Fibroblast of lung (primary cell): ENCODE measurements at regions not wholly inside any gene's neighbourhood (a gene's known extent, or its start where the extent isn't known, plus 50 kb on each side); places are given as distances from the start of the nearest gene placed in this dataset.

Experiments
- DNase-seq, 2 donors: peaks; one replicate each; pipeline versions ENCODE4 v3.0.0 to v3.0.0-alpha.2; 2010; ENCODE audit warnings: low read depth in 2 of 2
- H2AFZ ChIP-seq: 2 replicates; pipeline ENCODE4 v1.5.1; 2012; ENCODE audit warnings: low read length, control low read depth, inconsistent platforms
- H3K27ac ChIP-seq: 2 replicates; pipeline ENCODE4 v1.5.1; 2011; ENCODE audit warnings: low read length, control low read depth; ENCODE audit not compliant: insufficient read depth
- H3K27me3 ChIP-seq: 2 replicates; pipeline ENCODE4 v1.5.1; 2011; ENCODE audit warnings: mild to moderate bottlenecking, low read length; ENCODE audit not compliant: control insufficient read depth, insufficient read depth
- H3K36me3 ChIP-seq: 2 replicates; pipeline ENCODE4 v1.5.1; 2011; ENCODE audit warnings: low read length; ENCODE audit not compliant: control insufficient read depth, insufficient read depth
- H3K4me1 ChIP-seq: 2 replicates; pipeline ENCODE4 v1.5.1; 2011; ENCODE audit warnings: low read length; ENCODE audit not compliant: control insufficient read depth, insufficient read depth; ENCODE audit errors: extremely low read depth
- H3K4me2 ChIP-seq: 2 replicates; pipeline ENCODE4 v1.5.1; 2011; ENCODE audit warnings: low read length, control low read depth; ENCODE audit not compliant: insufficient read depth; ENCODE audit errors: extremely low read depth
- H3K4me3 ChIP-seq, 4 experiments: fragments of 200-600 bp in 1 of 4; sonication (generic) in 1 of 4; replicated peaks in 1 of 4; 2 replicates each; pipeline ENCODE4 v1.5.1; 2011 to 2016; ENCODE audit warnings: low read length in 4 of 4, low read depth in 3 of 4, mild to moderate bottlenecking in 3 of 4, control low read depth in 2 of 4, inconsistent platforms in 1 of 4, mixed read lengths in 1 of 4; ENCODE audit not compliant: insufficient read depth in 1 of 4; ENCODE audit errors: control extremely low read depth in 1 of 4
- H3K79me2 ChIP-seq: 2 replicates; pipeline ENCODE4 v1.5.1; 2012; ENCODE audit warnings: mild to moderate bottlenecking, low read length, inconsistent platforms; ENCODE audit not compliant: control insufficient read depth, insufficient read depth
- H3K9ac ChIP-seq: 2 replicates; pipeline ENCODE4 v1.5.1; 2011; ENCODE audit warnings: mild to moderate bottlenecking, low read length, control low read depth; ENCODE audit not compliant: insufficient read depth
- H3K9me3 ChIP-seq: 2 replicates; pipeline ENCODE4 v1.5.1; 2012; ENCODE audit warnings: low read depth, low read length; ENCODE audit not compliant: control insufficient read depth, insufficient read depth
- H4K20me1 ChIP-seq: 2 replicates; pipeline ENCODE4 v1.5.1; 2011; ENCODE audit warnings: low read length; ENCODE audit not compliant: control insufficient read depth, insufficient read depth; ENCODE audit errors: extremely low read depth
- EZH2 ChIP-seq: IDR thresholded peaks from 2 replicates; pipeline ENCODE4 v1.5.1; 2012; ENCODE audit warnings: low read length, control low read depth, mild to moderate bottlenecking; ENCODE audit errors: missing control alignments
- TF ChIP-seq, protein P1 (sequence below), 2 donors: IDR thresholded peaks in 1 of 2; conservative IDR thresholded peaks in 1 of 2; 1 replicate in 1 of 2; 2 replicates in 1 of 2; pipeline ENCODE4 v1.5.1; 2011 to 2012; ENCODE audit warnings: low read length in 2 of 2, control low read depth in 1 of 2, inconsistent platforms in 1 of 2, low read depth in 1 of 2, mild to moderate bottlenecking in 1 of 2

DNA sequence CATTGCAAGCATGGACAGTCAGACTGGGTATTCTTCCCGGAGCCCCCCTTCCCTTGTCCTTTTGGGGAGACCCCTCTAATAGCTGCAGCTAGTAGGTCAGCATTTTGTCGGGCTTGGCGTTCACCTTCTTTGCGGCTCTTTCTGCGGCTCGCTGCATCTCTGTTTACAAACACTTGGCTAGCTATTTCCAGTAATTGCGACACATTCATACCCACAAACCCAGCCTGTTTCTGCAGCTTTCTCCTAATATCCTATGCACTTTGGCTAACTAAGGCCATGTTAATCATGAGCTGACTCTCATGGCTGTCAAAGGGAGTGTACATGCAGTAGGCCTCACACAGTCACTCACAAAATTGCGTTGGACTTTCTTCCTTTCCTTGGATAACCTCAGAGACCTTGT is 716.4 kb downstream of the AMY1C start:
- DNase-seq: no peak
- Histone ChIP-seq H3K27ac (no peak overlapping the region), H3K9me3 (no peaks in the 10 kb centered on the region), H2AFZ (no peak overlapping the region), H3K4me1 (no peaks in the 10 kb centered on the region), H3K27me3 (no peaks in the 10 kb centered on the region), H4K20me1 (no peaks in the 10 kb centered on the region), H3K4me2 (no peak overlapping the region), H3K4me3 (no peak overlapping the region), H3K79me2 (no peaks in the 10 kb centered on the region), H3K36me3 (no peaks in the 10 kb centered on the region), H3K9ac (no peak overlapping the region)
- TF ChIP-seq, protein P1, sequence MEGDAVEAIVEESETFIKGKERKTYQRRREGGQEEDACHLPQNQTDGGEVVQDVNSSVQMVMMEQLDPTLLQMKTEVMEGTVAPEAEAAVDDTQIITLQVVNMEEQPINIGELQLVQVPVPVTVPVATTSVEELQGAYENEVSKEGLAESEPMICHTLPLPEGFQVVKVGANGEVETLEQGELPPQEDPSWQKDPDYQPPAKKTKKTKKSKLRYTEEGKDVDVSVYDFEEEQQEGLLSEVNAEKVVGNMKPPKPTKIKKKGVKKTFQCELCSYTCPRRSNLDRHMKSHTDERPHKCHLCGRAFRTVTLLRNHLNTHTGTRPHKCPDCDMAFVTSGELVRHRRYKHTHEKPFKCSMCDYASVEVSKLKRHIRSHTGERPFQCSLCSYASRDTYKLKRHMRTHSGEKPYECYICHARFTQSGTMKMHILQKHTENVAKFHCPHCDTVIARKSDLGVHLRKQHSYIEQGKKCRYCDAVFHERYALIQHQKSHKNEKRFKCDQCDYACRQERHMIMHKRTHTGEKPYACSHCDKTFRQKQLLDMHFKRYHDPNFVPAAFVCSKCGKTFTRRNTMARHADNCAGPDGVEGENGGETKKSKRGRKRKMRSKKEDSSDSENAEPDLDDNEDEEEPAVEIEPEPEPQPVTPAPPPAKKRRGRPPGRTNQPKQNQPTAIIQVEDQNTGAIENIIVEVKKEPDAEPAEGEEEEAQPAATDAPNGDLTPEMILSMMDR (conservative IDR thresholded peaks at IDR 0.05 in 1 of 2, IDR thresholded peaks at IDR 0.05 in 1 of 2; ENCODE audit: low read depth in 1 of 2, low read length in 2 of 2): no peak
- no peak for TF ChIP-seq EZH2

DNA sequence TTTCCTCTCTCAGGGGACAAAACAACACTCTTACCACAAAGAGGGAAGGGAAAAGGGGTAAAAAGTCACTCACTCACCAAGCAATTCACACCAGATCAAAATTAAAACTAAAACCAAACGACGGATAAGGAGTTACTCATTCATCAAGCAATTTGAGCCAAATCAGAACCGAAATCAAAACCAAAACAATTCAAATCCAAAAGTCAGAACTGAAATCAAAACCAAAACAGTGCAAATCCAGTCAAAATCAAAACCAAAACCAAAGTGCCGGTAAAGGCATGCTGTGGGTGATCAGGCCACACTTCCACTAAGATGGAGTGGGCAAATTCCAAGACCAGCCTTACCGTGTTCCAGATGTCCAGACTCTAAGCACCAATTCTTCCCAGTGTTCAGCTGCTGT is 717.9 kb downstream of the AMY1C start:
- no peak overlapping the region for H3K4me2 ChIP-seq
- no peak for TF ChIP-seq EZH2
- TF ChIP-seq, protein P1 (conservative IDR thresholded peaks at IDR 0.05 in 1 of 2, IDR thresholded peaks at IDR 0.05 in 1 of 2; ENCODE audit: low read depth in 1 of 2, low read length in 2 of 2): no peak
- H3K9me3 ChIP-seq: no peaks in the 10 kb centered on the region
- no peak overlapping the region for H3K27ac ChIP-seq
- no peak overlapping the region for H3K9ac ChIP-seq
- H4K20me1 ChIP-seq: no peaks in the 10 kb centered on the region
- no peak for DNase-seq
- no peaks in the 10 kb centered on the region for H3K27me3 ChIP-seq
- H2AFZ ChIP-seq: no peak overlapping the region
- H3K4me1 ChIP-seq: no peaks in the 10 kb centered on the region
- no peaks in the 10 kb centered on the region for H3K36me3 ChIP-seq
- no peaks in the 10 kb centered on the region for H3K79me2 ChIP-seq
- H3K4me3 ChIP-seq: no peak overlapping the region

DNA sequence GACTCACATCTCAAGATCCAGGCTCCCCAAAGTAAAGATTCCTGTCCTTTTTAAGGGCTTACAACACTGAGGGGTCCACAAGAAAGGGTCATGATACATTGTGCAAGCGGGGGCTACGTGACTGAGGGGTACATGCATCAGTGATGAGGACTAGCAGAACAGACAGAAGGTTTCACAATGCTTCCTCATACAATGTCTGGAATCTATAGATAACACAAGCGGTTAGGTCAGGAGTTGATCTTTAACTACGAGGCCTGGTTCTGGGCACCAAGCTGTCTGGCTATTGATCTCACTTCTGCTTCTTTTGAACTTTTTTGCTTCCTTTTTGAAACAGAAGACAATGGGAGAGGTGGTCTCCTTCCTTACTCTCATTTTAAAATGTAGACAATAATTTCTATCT is 718.6 kb downstream of the AMY1C start:
- no peak for DNase-seq
- no peaks in the 10 kb centered on the region for H3K9me3 ChIP-seq
- no peak overlapping the region for H3K9ac ChIP-seq
- H2AFZ ChIP-seq: no peak overlapping the region
- H3K4me3 ChIP-seq: no peak overlapping the region
- no peaks in the 10 kb centered on the region for H4K20me1 ChIP-seq
- no peaks in the 10 kb centered on the region for H3K27me3 ChIP-seq
- no peaks in the 10 kb centered on the region for H3K36me3 ChIP-seq
- H3K4me2 ChIP-seq: no peak overlapping the region
- H3K4me1 ChIP-seq: no peaks in the 10 kb centered on the region
- H3K79me2 ChIP-seq: no peaks in the 10 kb centered on the region
- H3K27ac ChIP-seq: no peak overlapping the region
- TF ChIP-seq, protein P1 (conservative IDR thresholded peaks at IDR 0.05 in 1 of 2, IDR thresholded peaks at IDR 0.05 in 1 of 2; ENCODE audit: low read depth in 1 of 2, low read length in 2 of 2): no peak
- no peak for TF ChIP-seq EZH2
